NCI-H446 (cell line): ENCODE measurements at regions not wholly inside any gene's neighbourhood (a gene's known extent, or its start where the extent isn't known, plus 50 kb on each side); places are given as distances from the start of the nearest gene placed in this dataset.
"Not testable (repeated sequence)": the region's sequence is repeated elsewhere in the genome, so short reads cannot be mapped to it uniquely, and the experiment has no call there.

ENCODE experiments used
- DNase-seq, 2 experiments: peaks; one replicate each; lab custom pipeline; 2025; lab: John Stamatoyannopoulos, UW

DNA sequence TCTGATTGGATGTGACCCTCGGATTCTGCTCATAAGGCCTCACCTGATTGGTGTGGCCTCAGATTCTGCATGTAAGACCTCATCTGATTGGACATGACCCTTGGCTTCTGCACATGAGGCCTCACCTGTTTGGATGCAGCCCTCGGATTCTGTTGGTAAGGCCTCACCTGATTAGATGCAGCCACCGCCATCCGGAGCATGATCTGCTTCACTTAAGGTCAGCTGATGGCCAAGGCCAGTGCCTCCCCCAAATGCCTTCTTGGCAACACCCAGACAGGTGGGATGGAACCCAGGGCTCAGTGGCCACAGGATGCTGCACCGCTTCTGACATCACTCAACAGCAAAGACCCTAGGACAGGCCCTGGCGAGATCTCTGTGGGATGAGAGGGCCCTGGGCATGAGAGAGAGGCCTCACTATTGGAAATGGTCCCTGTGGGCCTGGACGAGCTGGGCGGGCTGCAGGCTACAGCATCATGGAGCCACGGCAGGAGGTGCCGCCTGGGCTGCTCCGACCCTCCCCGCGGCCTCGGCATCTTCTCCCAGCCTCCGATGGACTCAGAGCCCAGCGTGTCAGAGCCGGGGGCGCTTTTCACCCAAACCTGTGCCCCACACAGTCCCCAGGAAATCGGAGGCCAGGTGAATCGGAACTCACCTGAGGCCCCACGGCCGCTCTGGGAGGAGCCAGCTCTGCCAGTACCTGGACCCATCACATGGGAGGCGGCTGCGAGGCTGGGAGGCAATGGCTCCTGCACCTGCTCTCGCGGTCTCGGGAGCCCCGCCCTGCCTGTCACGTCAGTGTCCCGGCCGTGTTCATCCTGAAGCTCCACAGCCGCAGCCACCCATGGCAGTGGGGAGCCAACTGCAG, 60.9 kb upstream of the ZNF469 start:
- DNase-seq, result no peak

DNA sequence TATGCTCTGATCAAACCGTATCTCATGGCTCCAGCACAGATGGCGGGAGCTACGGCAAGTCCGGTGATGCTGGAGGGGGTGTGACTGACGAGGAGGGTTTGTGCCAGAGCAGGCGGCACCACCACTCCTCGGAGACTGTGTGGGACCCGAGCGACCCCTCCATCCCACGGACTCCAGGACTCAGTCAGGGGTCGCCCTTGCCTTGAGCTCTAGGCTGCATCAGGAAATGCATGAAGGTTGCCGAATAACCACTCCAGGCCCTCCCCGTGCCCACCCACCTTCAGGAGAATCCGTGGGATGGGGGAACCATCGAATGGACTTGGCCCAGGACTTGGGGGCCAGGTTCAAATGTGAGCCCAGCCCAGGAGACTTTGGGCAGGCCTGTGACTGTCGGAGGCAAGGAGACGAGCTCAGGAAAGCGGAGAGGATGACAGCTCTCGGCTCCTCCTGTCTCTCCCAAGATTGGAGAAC, 60.2 kb upstream of the ZNF469 start:
- no peak for DNase-seq

DNA sequence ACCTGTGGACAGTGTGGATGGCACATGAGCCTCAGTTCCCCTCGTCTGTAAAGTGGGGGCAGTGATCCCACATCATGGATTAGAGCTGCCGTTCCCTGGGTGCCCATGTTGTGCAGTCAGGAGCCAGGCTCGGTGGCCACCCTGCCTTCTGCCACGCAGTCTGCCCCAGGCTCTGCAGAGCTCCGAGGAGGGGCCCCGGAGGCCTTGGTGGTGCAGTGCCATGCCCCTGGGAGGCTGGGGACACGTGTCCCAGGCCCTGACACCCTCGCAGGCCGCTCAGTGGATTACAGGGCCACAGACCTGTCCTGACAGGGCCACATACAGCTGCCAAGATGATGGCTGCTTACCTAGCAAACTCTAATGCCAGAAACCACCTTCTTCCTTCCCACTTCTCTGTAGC, 59.7 kb upstream of the ZNF469 start:
- no peak for DNase-seq

DNA sequence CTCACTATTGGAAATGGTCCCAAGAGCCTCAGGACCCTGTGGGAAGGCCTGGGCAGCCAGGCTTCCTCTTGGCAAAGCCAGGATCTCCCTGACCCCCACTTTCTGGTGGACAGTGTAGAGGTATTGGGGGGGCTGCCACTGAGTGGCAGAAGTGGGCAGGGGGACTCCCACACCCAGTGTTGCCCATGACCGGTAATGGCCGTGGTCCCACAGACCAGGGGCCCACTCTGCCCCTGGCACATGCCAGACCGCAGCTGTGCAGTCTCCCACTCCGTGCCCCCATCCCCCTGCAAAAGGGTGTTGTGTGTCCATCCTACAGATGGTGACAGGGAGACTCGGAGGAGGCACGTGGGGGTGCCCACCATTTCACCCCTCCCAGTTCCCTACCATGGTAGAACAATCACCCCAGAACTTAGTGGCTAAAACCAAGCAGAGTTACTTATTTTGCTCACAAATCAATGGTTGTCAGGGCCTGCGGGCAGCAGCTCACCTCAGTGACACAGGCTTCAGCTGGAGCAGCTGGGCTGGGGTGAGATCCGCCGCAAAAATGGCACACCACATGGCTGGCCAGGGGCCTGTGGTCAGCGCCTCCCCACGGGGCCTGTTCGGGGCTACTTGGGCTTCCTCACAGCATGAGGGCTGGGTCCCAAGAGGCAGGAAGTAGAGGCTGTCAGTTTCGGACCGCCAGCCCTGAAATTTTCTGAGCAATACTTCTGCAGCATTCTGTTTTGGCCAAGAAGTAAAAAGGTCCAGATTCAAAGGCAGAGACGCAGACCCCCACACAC, 59.0 kb upstream of the ZNF469 start:
- DNase-seq, result no peak

DNA sequence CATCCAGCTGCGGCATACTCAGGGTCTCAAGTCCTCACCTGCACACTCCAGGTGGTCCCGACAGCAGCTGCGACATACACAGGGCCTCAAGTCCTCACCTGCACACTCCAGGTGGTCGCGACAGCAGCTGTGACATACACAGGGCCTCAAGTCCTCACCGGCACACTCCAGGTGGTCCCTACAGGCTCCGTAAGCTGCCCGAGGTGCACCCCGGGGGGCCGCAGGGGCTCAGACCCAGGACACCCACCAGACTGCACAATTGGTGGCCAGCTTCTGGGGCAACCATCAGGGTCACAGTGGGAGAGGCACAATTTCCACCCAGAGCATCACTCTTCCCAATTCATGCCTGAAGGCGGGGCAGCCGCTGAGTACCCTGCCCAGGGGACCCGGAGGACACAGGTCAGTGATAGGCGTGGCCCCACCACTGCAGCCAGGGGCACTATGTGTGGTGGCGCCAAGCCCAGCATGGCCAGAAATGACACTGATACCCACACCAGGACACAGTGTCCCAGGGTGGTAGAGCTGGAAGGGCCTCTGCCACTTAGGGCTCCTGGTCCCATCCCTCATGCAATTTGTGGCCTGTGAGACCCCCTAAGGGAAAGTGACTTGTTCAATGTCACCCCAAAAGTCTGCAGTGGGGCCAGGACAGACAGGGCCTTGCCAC, 57.5 kb upstream of the ZNF469 start:
- no peak for DNase-seq

DNA sequence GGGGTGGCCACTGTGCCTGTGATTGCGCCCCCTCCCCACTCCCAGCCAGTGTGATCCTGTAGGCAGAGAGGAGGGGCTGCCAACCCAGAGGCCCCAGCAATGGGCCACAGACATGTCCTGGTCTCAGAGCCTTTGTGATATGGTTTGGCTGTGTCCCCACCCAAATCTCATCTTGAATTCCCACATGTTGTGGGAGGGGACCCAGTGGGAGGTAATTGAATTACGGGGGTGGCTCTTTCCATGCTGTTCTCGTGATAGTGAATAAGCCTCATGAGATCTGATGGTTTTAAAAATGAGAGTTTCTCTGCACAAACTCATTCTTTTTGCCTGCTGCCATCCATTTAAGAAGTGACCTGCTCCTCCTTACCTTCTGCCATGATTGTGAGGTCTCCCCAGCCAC, 56.8 kb upstream of the ZNF469 start:
- no peak for DNase-seq

DNA sequence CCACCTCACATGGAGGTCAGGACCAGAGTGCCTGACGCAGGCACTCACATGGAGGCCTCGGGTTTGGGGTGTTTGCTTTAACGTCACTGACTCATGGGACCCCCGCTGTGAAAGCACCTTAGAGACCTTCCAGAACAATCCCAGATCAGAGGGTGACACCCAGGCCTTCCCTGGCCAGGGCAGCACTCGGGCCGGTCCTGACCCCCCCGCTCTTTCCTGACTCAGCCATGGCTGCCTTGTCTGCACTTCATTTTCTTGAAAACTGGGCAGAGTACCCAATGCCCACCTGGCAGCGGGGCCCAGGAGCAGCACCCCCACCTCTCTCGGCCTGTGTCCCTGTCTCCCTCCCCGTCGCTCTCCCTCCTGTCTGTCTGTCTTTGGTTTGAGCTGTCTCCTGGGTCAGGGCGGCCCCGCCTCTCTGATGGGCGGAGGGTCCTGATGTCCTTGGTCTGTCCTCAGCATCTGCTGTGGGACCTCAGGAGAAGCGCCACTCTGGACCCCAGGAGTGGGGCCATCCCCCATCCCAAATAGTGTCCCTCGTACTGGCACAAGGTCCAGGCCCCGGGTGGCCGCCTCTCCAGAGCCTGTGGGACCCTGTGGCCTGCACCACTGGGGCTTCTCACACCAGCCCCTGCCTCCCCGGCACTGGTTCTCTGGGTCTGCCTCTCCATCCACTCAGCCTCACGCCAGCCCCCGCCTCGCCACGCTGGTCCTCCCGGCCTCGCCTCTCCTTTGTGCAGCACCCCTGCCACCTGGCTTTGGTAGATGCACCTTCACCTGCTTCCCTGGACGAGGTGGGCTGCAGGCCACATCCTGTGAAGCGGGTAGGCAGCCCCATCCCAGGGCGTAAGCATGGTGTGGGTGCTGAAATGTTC, 55.9 kb upstream of the ZNF469 start:
- DNase-seq, result no peak

DNA sequence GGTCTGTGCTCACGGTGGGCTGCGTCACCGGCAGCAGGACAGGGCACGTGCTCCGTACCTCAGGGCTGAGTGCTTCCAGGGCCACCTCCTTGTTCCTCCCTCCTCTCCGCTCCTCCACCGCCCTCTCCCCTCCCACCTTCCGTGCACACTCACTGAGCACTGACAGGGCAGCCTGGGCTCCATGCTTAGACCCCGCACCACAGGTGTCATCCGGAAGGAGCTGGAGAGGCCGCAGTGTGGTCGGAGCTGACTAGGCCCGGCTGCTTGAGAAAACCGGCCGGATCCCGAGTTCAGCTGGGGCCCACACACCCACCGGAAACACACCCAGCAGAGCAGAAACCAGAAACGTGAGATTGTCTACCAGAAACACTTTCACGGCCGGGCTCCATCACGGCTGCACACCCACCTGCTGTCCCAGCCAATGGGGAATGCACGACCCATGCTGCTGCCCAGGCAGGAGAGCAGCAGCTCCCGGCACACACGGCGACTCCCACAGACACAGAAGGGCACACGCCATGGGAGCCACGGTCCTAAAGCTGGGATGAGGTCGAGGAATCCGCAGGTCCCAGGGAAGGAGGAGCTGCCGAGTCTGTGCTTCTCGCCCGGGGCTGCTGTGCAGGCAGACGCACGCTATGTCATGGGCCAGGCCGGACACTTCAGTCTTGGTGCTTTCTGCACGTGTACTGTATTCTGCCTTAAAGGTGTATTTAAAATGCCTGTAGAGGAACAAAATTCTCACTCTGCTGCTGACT, 55.0 kb upstream of the ZNF469 start:
- no peak for DNase-seq

DNA sequence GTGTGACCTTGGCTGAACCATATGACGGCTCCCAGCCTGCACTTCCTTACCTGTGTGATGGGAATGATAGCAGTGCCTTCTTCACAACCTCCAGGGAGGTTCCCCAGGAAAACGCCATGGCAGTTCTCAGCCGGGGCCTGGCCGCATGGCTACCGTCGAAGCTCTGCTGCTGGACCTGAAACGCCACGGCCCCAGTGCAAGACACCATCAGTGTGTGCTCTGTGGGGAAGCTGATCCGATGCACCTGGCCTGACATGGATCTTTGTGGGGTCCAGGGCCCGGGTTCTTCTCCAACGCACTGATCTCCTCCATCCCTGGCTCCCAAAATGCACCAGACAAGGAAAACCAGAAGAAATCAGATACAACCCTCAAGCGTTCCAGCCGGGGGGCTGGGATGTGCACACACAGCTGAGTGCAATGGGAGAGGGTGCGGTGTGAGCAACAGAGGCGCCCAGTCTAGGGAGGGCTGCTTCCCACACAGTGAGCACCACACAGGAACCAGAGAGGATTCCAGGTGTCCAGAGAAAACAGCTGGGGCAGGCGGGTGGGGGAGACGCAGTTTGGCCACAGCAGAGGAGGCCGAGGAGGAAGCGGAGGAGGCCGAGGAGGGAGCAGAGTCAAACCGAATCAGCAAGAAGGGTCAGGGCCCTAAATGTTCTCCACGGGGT, 54.3 kb upstream of the ZNF469 start:
- DNase-seq, result no peak

DNA sequence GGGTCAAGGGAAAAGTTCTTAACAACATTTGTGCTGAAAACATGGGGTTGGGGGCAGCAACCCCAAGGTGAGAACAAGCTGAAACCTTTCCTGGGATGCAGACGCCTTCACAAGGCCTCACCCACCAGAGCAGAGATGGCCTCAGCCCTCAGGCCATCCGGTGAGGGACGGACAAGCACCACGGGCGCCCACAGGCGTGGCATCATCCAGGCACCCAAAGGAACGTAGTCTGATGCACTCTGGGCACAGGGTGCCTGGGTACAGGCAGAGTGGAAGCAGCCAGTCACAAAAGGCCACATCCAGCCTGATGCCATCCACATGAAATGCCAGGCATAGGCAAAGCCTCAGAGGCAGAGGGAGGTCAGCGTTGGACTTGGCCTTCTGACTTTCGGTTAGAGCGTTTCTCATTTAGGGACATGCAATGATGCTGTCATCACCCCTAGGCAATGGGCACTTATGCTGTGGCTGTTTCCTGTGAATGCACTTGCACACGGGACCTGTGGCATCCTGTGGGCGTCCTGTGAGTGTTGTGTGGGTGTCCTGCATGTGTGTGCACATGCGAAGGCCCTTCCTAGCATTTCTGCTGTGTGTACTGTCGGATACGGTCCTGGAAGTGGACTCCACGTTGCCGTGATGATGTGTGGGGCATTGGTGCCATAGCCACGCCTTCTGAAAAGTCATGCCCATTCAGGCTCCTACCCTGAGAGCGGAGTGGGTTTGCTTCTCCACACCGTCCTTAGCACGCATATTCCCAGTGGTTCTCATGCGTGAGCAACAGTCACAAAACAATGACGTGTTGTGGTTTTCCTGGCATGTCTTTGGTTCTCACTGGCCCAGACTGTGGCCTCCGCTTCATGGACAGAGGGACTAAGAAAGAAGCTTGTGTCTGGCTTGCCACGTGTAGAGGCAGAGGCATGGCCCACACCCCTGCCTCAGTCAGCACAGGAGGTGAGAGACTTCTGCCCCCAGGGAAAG, 52.7 kb upstream of the ZNF469 start:
- DNase-seq, result no peak

DNA sequence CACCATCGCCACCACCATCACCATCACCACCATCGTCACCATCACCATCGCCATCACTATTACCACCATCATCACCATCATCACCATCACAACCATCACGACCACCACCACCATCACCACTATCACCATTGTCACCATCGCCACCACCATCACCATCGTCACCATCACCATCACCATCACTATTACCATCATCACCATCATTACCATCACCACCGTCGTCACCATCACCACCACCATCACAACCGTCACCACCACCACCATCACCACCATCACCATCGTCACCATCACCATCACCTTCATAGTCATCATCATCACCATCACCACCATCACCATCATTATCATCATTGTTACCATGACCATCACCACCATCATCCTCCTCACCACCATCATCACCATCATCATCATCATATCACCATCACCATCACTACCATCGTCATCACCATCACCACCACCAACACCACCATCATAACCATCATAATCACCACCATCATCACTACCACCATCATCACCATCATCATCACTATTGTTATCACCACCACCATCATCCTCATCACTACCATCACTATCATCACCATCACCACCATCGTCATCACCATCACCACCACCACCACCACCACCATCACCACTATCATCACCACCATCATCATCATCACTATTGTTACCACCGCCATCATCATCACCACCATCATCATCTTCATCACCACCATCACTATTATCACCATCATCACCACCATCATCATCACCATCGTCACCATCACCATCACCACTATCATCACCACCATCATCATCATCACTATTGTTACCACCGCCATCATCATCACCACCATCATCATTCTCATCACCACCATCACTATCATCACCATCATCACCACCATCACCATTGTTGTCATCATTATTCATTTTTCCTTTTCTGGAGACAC, 51.5 kb upstream of the ZNF469 start:
- DNase-seq, result no peak

DNA sequence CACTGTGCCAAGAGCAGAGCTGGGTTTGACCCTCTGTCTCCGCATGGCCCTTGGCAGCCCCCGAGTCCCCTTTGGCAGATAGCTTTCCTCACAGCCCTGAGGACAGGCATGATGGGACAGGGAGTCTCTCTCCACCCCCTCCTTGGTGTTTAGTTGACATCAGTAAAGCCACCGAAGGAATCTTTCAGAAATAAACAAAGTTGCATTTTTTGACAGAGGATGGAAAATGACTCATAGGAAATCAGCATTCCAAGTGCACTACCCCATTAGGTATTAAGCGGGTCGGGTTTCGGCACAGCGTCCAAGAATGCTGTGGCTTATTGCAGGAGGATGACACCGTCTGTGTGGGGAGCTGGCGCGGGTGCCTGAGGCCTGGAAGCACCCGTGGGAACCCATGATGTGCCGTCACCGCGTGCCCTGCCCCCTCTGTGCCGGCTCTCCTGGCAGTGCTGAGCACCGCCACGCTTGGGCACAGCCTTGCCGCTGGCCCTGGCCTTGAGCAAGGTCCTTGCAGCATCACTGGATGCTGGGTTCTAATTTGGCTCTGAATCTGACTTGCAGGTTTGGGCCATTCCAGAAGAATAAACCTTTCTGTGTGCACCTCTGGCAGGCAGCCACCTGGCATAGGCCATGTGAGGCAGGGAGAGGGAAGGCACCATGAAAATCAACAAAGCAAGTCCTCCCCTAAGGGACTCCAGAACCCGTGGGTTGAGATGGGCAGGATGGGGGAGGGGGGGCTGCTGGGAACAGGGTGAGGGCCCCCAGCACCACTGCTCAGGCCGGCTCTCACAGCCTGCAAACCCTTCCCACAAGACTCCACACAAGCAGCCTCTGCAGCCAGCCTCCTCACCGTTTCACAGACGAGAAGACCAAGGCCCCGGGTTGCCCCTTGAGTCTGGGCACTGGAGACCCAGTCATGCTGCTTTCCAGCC, 50.5 kb upstream of the ZNF469 start:
- no peak for DNase-seq

DNA sequence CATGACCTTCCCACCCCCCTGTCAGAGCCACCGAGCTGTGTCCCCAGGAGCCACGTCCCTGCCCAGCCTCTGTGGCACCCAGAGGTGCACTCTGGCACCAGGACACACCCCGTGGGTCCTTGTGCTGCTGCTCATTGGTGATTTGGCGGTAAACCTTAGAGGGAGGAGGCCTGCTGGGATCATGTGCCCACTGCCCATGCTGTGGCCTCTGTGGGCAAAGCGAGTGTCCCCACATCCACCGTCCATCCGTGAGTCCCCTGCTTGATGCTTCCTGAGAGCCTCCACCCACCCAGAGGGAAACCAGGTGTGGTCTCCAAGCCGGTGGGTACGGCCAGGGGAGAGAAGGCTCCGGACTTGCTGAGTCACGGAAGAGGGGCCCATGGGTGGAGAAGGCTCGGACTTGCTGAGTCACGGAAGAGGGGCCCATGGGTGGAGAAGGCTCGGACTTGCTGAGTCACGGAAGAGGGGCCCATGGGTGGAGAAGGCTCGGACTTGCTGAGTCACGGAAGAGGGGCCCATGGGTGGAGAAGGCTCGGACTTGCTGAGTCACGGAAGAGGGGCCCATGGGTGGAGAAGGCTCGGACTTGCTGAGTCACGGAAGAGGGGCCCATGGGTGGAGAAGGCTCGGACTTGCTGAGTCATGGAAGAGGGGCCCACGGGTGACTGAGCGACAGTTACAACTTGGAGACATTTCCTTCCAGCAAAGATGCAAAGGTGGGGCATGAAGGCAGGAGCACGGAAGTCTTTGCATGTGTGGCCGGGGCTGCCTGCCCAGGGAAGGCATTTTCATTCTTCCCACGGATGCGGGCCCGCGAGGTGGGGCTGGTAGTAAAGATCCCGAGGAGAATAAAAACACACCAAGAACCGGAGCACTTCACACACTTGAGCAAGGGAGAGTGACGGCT, 49.6 kb upstream of the ZNF469 start:
- DNase-seq, result not testable (repeated sequence)
